LNCaP clone FGC (cell line): ENCODE measurements at regions not wholly inside any gene's neighbourhood (a gene's known extent, or its start where the extent isn't known, plus 50 kb on each side); places are given as distances from the start of the nearest gene placed in this dataset.
A peak's percentile ranks its signal among the peaks of the same experiment; 100 is the strongest.
"Not testable (repeated sequence)": the region's sequence is repeated elsewhere in the genome, so short reads cannot be mapped to it uniquely, and the experiment has no call there.

ENCODE experiments used
- DNase-seq: peaks from one replicate; pipeline ENCODE4 v3.0.0-alpha.2; 2011; ENCODE audit warnings: low read depth
- H3K4me3 ChIP-seq: 2 replicates; pipeline ENCODE4 v1.5.1; 2011; ENCODE audit warnings: mild to moderate bottlenecking, low read depth, low read length, control low read depth
- CTCF ChIP-seq: IDR thresholded peaks from 2 replicates; pipeline ENCODE4 v1.5.1; 2012; ENCODE audit warnings: mild to moderate bottlenecking; ENCODE audit not compliant: control insufficient read depth, insufficient read depth; ENCODE audit errors: extremely low read depth

DNA sequence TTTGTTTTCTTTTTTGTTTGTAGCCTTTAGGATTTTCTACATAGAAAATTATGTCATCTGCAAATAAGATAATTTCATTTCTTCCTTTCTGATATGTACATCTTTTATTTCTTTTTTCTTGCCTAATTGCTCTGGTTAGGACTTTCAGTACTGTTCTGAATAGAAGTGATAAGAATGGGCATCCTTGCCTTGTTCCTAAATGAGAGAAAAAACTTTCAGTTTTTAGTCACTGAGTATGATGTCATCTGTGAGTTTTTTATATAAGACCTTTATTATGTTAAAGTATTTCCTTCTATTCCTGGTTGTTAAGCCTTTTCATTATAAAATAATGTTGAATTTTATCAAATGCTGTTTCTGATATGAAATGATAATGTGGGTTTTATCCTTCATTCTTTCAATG lies 76.0 kb upstream of the SLC35F3 start:
- no peak for TF ChIP-seq CTCF
- H3K4me3 ChIP-seq, result no peak overlapping the region
- no peak for DNase-seq

GRCh38 chr1:233834609-233835008 lies 69.9 kb upstream of the SLC35F3 start:
- H3K4me3 ChIP-seq, result no peak overlapping the region
- no peak for DNase-seq

GRCh38 chr1:233838207-233838606 lies 66.3 kb upstream of the SLC35F3 start:
- not testable (repeated sequence) for DNase-seq, H3K4me3 ChIP-seq

More at GRCh38 chr1:233834609-233835008, 69.9 kb upstream of the SLC35F3 start:
- TF ChIP-seq CTCF, result no peak

- no peak overlapping the region for H3K4me3 ChIP-seq
- peak; percentile 23 for DNase-seq
- TF ChIP-seq CTCF, result no peak
These were observed 60.8 kb upstream of the SLC35F3 start for GRCh38 chr1:233843525-233844204.

GRCh38 chr1:233844275-233844674 lies 60.2 kb upstream of the SLC35F3 start:
- no peak overlapping the region for H3K4me3 ChIP-seq
- DNase-seq, result no peak
- no peak for TF ChIP-seq CTCF

- DNase-seq, result no peak
- TF ChIP-seq CTCF, result no peak
- H3K4me3 ChIP-seq, result no peak overlapping the region
These were observed 59.8 kb upstream of the SLC35F3 start for GRCh38 chr1:233844692-233845091.
